ENCODE measurements at regions not wholly inside any gene's neighbourhood (a gene's known extent, or its start where the extent isn't known, plus 50 kb on each side); places are given as distances from the start of the nearest gene placed in this dataset.

DNA sequence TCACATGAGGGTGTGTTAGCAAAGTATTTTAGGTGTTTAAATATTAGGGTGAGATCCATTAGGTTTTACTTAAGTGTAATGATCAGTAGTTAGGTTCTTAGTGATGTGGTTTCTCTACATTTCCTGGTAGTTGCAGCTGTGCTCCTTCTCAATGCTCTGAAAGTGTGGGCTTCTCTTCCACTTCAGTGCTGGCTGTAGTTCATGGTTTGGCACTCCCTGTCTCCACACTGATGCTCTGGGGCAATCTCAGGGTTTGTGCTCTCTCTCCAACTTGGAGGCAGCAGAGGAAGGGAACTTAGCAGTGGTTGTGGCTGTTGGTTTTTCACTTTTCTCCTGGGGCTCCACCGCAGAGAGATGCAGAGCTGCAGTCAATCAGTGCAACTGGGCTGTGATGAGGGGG, 507.5 kb downstream of the TMEM232 start:
- TF ChIP-seq, protein P1, sequence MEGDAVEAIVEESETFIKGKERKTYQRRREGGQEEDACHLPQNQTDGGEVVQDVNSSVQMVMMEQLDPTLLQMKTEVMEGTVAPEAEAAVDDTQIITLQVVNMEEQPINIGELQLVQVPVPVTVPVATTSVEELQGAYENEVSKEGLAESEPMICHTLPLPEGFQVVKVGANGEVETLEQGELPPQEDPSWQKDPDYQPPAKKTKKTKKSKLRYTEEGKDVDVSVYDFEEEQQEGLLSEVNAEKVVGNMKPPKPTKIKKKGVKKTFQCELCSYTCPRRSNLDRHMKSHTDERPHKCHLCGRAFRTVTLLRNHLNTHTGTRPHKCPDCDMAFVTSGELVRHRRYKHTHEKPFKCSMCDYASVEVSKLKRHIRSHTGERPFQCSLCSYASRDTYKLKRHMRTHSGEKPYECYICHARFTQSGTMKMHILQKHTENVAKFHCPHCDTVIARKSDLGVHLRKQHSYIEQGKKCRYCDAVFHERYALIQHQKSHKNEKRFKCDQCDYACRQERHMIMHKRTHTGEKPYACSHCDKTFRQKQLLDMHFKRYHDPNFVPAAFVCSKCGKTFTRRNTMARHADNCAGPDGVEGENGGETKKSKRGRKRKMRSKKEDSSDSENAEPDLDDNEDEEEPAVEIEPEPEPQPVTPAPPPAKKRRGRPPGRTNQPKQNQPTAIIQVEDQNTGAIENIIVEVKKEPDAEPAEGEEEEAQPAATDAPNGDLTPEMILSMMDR (IDR thresholded peaks at IDR 0.05 in 4 of 5, conservative IDR thresholded peaks at IDR 0.05 in 1 of 5): no peak
- TF ChIP-seq POLR2A (IDR thresholded peaks at IDR 0.05): no peak
